HG03175 (cell line): ENCODE measurements at regions not wholly inside any gene's neighbourhood (a gene's known extent, or its start where the extent isn't known, plus 50 kb on each side); places are given as distances from the start of the nearest gene placed in this dataset.
A peak's percentile ranks its signal among the peaks of the same experiment; 100 is the strongest.
"Not testable (repeated sequence)": the region's sequence is repeated elsewhere in the genome, so short reads cannot be mapped to it uniquely, and the experiment has no call there.

Experiments
- ATAC-seq: cut with Tn5 transposase; IDR thresholded peaks from one replicate; pipeline ENCODE4 v1.9.1; 2021; ENCODE audit warnings: mild to moderate bottlenecking, moderate library complexity; ENCODE audit not compliant: unreplicated experiment

DNA sequence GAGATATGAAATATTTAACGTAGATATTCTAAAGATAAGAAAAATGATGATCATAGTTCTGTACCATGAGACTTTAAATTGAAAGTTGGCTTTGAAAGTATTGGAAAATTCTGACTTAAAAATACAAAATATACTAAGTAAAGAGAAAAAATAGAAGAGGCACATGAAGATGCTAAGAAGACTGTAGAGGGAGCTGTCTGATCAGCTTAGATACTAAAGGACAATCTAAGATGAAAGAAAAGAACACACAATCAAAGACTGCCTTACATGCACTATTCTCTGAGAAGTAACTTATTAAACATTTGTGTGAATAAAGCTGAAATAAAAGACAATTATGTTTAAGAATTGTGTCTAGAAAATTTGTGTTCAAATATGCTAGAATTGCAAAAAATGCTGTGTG is 55.1 kb downstream of the RBMXL2 start:
- ATAC-seq = no peak

DNA sequence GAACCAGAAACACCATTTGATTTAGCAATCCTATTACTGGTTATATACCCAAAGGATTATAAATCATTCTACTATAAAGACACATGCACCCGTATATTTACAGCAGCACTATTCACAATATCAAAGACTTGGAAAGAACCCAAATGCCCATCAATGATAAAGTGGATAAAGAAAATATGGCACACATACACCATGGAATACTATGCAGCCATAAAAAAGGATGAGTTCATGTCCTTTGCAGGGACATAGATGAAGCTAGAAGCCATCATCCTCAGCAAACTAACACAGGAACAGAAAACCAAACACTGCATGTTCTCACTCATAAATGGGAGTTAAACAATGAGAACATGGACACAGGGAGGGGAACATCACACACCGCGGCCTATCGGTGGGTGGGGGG is 61.3 kb downstream of the RBMXL2 start:
- not testable (repeated sequence) for ATAC-seq

GRCh38 chr11:7154881-7155361 is 66.1 kb downstream of the RBMXL2 start:
- no peak for ATAC-seq

GRCh38 chr11:7160814-7161489 is 72.2 kb downstream of the RBMXL2 start:
- ATAC-seq = peak; percentile 51

DNA sequence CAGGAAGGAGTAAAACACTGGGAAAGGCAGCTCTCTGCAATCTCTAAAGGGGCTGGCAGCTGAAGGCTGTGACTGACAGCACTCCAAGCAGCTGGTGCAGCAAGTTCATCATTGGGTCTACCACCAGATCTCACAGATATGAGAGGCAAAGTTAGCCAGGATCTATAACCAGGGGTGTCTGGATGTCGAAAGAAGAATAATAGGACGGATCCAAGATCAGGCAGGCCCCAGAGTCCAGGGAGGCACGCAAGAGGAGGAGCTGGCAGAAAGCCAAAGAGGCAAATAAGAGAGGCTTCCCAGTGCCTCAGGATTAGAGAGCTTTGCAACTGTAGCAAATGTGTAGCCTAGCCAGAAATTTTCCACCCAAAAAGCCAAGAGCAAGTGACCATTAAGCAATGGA is 77.1 kb downstream of the RBMXL2 start:
- ATAC-seq = no peak

DNA sequence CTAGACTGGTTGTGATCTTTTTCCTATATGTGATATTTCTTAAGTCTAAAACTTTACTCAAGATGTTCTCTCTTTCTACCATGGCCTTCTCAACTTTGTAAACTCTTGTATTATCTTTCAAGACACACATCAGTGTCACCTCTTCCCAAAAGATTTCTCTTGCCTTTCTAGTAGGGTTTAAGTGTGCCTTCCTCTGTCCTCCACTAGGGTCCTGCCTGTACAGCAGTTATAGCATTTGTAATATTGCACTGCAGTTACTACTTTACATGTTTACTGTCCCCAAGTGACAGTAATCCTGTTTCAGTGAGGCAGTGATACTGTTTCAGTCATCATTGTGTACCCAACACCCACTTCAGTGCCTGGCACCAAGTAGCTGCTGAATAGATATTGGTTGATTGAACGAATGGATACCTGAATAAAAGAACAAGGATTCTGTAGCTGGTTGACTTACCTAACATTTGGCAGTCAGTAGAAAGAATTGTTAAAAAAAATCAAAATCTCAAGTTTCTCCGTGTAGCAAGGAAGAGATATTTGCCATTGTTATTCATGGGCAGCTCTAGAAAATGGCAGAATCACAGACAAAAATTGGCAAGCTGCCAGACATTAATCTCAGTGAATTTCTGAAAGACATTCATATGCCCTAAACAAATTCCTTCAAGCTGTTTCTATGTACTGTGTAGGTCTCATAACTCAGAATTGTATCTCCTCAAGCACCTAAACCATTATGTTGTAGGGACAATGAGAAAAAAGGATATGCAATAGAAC is 79.4 kb downstream of the RBMXL2 start:
- no peak for ATAC-seq

DNA sequence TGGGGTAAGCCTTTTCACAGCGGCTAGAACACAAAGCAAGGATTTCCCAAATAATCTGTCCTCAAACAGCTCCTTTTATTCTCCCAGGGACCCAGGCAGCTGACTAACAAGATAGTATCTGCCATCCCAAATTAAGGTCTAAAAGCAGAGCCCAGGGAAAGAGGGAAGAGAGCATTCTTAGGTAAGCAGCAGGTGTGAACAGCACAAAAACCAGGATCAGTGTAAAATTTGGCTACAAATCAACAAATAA is 79.9 kb downstream of the RBMXL2 start:
- ATAC-seq = no peak

DNA sequence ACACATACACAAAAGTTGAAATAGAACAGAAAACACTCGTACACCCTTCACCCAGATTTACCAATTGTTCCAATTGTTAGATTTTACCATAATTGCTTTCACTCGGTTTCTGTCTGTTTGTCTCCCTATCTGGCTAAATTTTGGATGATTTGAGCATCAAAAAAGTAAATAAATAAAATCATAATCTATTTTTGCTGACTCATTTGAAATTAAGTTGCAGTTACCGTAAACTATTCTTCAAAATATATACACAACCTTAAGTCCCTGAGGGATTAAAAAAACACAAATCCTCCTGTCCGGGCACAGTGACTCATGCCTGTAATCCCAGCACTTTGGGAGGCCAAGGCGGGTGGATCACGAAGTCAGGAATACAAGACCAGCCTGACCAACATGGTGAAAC is 81.3 kb upstream of the SYT9 start:
- no peak for ATAC-seq

DNA sequence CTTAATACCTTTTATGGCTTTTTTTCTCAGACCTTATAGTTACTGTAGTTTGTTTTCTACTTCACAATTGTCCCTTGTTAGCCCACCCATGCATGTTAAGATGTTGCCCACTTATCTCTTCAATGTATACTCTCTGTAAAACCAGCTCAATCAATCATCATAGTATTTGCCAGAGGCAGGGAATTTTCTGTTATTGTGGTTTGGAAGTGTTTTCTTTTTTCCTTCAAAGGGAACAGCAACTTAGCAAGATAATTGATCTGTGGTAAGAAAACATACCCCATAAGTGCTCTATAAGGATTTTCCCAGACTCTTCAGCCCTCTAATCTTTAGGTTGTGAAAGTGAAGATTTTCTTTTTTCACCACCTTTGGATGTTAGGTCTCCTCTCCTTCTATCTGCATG is 76.7 kb upstream of the SYT9 start:
- ATAC-seq = no peak

DNA sequence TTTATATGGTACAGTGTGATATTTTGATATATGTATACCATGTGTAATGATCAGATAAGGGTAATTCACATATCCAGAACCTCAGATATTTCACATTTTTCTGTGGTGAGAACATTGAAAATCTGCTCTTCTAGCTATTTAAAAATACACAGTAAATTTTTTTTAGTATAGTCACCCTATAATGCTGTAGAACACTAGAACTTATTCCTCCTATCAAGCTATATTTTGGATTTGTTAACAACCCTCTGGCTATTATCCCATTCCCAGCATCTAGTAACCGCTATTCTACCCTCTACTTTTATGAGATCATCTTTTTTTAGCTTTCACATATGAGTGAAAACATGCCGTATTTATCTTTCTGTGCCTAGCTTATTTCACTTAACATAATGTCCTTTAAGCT is 65.5 kb upstream of the SYT9 start:
- no peak for ATAC-seq

DNA sequence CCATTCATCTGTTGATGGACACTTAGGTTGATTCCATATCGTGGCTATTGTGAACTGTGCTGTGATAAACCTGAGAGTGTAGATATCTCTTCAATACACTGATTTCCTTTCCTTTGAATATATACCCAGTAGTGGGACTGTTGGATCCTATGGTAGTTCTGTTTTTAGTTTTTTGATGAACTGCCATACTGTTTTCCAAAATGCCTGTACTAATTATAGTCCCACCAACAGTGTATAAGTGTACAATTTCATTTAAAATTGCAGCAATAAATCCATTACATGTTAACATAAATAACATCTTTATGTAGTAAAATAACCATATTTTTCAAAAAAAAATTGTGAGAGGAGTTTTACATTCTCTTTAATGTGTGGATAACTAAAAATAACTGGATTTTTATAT is 65.0 kb upstream of the SYT9 start:
- ATAC-seq = no peak

- ATAC-seq = not testable (repeated sequence)
Measured at GRCh38 chr11:7192785-7193184, 58.9 kb upstream of the SYT9 start.

DNA sequence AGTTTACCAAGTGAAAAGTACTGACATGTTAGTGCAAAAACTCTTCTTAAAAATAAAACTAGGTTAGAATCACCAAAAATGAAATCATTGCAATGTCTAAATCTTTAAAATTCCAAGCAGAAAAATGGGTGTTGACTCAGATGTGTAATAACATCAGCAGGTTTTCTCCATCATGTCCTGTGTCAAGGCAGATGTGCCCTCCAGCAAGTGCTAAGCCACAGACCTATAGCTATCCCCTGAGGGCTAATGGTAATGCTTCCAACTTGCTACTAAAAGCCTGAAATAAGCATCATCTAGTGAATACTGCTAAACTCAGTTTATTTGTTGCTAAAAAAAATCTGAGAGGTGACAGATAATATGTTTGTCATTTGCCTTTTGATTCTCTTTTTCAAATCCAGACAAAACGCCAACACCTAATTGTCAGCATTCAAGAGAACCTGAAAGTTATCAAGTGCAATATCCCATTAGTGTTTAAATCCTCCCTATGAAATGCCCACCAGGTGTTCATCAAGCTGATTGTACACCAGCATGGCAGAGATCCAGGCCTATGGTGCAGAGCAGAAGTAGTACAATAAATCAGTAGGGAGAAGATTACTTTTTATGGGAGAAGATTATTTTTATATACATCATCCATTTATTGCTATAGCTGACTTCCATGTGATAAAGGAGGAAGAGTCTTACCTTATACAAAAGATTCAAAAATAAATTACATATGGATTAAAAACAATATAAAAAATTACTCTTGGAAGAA is 55.1 kb upstream of the SYT9 start:
- no peak for ATAC-seq

- no peak for ATAC-seq
Measured at GRCh38 chr11:7197469-7197868, 54.2 kb upstream of the SYT9 start.
